Choroid plexus epithelial cell (primary cell): ENCODE measurements at regions not wholly inside any gene's neighbourhood (a gene's known extent, or its start where the extent isn't known, plus 50 kb on each side); places are given as distances from the start of the nearest gene placed in this dataset.

ENCODE experiments used
- DNase-seq: peaks from one replicate; pipeline ENCODE4 v3.0.0-alpha.2; 2010; ENCODE audit warnings: low read depth
- H3K4me3 ChIP-seq: 2 replicates; pipeline ENCODE4 v1.5.1; 2011; ENCODE audit warnings: low read depth, mild to moderate bottlenecking, control low read depth, low read length, moderate library complexity
- TF ChIP-seq, protein P1 (sequence below): conservative IDR thresholded peaks from 2 replicates; pipeline ENCODE4 v1.5.1; 2011; ENCODE audit warnings: low read depth, mild to moderate bottlenecking, control low read depth, inconsistent platforms, low read length, moderate library complexity

- TF ChIP-seq, protein P1, sequence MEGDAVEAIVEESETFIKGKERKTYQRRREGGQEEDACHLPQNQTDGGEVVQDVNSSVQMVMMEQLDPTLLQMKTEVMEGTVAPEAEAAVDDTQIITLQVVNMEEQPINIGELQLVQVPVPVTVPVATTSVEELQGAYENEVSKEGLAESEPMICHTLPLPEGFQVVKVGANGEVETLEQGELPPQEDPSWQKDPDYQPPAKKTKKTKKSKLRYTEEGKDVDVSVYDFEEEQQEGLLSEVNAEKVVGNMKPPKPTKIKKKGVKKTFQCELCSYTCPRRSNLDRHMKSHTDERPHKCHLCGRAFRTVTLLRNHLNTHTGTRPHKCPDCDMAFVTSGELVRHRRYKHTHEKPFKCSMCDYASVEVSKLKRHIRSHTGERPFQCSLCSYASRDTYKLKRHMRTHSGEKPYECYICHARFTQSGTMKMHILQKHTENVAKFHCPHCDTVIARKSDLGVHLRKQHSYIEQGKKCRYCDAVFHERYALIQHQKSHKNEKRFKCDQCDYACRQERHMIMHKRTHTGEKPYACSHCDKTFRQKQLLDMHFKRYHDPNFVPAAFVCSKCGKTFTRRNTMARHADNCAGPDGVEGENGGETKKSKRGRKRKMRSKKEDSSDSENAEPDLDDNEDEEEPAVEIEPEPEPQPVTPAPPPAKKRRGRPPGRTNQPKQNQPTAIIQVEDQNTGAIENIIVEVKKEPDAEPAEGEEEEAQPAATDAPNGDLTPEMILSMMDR: no peak
- DNase-seq: no peak
- no peak overlapping the region for H3K4me3 ChIP-seq
These were observed 1178.3 kb downstream of the CDH11 start for GRCh38 chr16:63943566-63943965.

DNA sequence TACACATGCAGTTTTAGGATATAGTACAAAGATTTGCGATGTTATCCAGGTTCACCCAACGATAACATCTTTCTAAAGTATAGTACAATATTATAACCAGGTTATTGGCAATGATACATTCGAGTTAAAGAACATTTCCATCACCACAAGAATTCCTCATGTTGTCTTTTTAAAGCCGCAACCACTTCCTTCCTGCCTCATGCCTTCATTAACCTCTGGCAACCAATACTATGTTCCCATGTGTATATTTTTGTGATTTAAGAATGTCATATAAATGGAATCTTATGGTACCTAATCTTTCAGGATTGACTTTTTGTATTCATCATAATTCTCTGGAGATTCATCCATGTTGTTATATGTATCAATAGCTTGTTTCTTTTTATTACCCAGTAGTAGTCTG is 1183.2 kb downstream of the CDH11 start:
- no peak overlapping the region for H3K4me3 ChIP-seq
- peak; percentile 54 for DNase-seq
- TF ChIP-seq, protein P1: no peak

- DNase-seq: no peak
- no peak overlapping the region for H3K4me3 ChIP-seq
- TF ChIP-seq, protein P1: no peak
These were observed 1188.0 kb downstream of the CDH11 start for GRCh38 chr16:63933841-63934240.

DNA sequence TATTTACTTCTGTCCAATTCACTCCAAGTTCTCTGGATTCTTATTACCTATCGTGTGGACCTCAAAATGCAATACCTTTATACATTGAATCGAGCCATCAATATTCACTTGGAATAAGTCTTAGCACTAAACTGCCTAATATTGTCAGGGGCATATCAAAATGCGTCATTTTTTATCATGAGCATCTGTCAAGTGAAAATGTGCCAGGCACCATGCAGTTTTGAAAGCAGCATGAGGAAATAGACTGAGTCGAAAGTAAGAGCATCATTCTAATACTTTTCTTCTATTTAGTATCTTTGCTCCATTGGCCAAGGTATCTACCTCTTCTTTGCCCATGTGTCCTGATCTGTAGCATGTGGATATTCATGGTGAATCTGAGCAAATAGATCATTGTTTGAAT is 1193.4 kb downstream of the CDH11 start:
- DNase-seq: no peak
- TF ChIP-seq, protein P1: no peak
- no peak overlapping the region for H3K4me3 ChIP-seq

DNA sequence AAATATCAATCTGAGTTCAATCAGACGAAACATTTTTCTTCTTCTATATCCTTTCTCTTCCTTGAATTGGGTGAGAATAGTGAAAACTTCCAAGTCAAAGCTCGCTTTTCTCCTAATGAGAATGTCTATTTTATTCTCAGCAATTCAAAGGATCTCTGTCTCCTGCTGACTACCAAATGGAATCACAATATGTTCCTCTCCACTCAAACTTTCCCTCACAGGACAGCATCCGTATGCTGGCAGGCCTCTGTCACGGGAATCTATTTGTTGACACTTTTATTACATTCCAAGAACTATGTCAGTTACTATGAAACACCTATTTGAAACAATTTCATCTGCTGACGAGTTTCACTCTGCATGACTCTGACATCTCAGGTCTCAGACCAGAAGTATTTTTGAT is 1196.6 kb downstream of the CDH11 start:
- TF ChIP-seq, protein P1: no peak
- no peak overlapping the region for H3K4me3 ChIP-seq
- no peak for DNase-seq

DNA sequence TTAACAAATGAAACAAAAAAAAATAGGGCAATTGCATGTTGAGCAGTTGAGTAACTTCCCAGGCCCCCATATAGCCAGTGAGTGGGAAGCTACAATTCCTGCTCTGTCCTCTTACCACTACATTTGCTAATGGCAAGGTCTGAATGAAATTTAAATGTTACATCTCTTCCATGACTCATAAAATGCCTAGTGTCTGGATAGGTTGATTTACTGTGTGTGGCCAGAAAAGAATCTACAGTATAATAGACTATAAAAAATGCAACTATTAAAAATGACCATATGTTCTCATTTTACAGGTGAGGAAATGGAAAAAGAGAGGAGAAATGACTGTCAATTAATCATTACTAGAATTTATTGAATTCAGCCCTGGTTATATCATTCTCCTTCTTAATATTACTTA is 1199.3 kb downstream of the CDH11 start:
- no peak for DNase-seq
- H3K4me3 ChIP-seq: no peak overlapping the region
- TF ChIP-seq, protein P1: no peak

DNA sequence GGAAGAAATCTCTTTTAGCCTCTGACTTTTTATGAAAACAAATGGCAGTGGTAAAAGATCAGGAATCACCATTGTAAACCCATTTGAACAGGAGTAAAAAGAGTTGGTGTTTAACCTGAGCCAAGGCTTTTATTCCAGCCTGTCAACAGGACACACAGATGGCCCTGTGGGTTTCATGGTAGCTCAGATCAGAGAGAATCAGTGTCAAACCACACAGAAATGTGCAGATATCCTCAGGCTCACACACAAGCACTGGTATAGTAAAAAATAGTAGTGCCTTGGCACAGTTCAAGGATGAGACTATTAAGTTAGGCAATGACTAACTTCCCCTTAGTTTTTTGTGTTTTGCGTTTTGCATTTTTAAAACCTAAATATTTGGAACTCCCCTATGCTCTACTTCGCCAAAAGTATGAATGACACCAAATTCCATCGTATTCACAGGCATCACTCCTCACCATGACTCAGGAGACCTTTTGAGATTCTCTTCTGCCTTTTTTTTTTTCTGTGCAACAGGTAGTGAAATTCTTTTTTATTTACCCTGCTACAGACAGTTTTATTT is 1200.0 kb downstream of the CDH11 start:
- TF ChIP-seq, protein P1: no peak
- no peak overlapping the region for H3K4me3 ChIP-seq
- DNase-seq: no peak
